ENCODE measurements at regions not wholly inside any gene's neighbourhood (a gene's known extent, or its start where the extent isn't known, plus 50 kb on each side); places are given as distances from the start of the nearest gene placed in this dataset.

DNA sequence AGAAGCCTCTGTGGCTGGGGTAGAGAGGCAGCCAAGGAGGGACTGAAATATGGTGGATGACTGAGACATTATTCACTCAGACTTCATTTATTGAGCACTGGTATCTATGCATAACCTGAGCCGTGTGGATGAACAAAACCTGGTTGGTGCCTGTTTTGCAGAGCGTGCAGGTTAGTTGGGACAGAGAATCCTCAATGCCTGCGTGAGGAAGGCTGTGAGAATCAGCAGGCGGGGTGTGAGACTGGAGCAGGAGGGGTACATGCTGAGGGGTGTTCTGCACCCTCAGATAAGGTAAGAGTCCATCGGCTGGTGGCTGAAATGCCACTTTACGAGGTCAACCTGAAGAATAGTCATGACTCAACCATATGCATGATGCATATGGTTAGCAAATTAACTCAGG lies 271.6 kb downstream of the MED10 start:
- H4K8ac ChIP-seq (ENCODE audit: extremely low read depth, insufficient read depth, low read length) = no peak overlapping the region; the same call in 1 of the 2 replicates
- 92% methylated on average over 6 of the region's 6 CpGs; no CpG with 5 or more reads in 1 of the 2 experiments for WGBS, 2 experiments (ENCODE audit: extremely low coverage in 1 of 2, insufficient coverage in 1 of 2, insufficient read length in 1 of 2, insufficient replicate concordance in 2 of 2, low coverage in 1 of 2, low lambda C conversion rate in 2 of 2, missing lambda C conversion rate in 1 of 2)
- FAIRE-seq (no peak), DNase-seq (ENCODE audit: low read depth in 1 of 2, low spot score in 2 of 2) (no peak)
- no peaks in the 10 kb centered on the region for H4K20me1 ChIP-seq (replicated peaks in 1 of 2; ENCODE audit: control insufficient read depth in 1 of 2, insufficient read depth in 2 of 2, low read length in 2 of 2)
- ChIA-PET CTCF (ENCODE audit: partially characterized antibody) (no interaction called here), POLR2A (ENCODE audit: partially characterized antibody) (no interaction called here)
- no peak overlapping the region for H3K4ac ChIP-seq (replicated peaks; ENCODE audit: insufficient read length, low read depth, low read length)
- H3K79me2 ChIP-seq (ENCODE audit: control insufficient read depth in 1 of 2, insufficient read depth in 2 of 2, low read length in 2 of 2) = no peaks in the 10 kb centered on the region
- H2AFZ ChIP-seq (ENCODE audit: low read length) = no peak overlapping the region
- H3K4me2 ChIP-seq (ENCODE audit: insufficient read depth in 1 of 2, low read depth in 2 of 2, low read length in 2 of 2) = no peak overlapping the region
- TF ChIP-seq JUN (IDR thresholded peaks at IDR 0.05; ENCODE audit: low read depth, low read length) (no peak), RBBP5 (IDR thresholded peaks at IDR 0.05; ENCODE audit: borderline replicate concordance, low read depth, low read length) (no peak), RAD21 (IDR thresholded peaks at IDR 0.05 in 1 of 2, conservative IDR thresholded peaks at IDR 0.05 in 1 of 2; ENCODE audit: low read depth in 2 of 2, low read length in 2 of 2) (no peak), ZNF274 (IDR thresholded peaks at IDR 0.05; ENCODE audit: borderline replicate concordance, extremely low read depth, low read length) (no peak)
- H4K5ac ChIP-seq (ENCODE audit: insufficient read length, low read depth, low read length) = no peak overlapping the region
- no peaks in the 10 kb centered on the region for H3K9me3 ChIP-seq (ENCODE audit: insufficient read depth in 2 of 2, low read depth in 1 of 2, low read length in 1 of 2)
- no peaks in the 10 kb centered on the region for H3K23me2 ChIP-seq (ENCODE audit: low read depth, low read length)
- H3K27ac ChIP-seq (ENCODE audit: low read depth, low read length) = no peak overlapping the region
- H4K91ac ChIP-seq (replicated peaks; ENCODE audit: insufficient read length, low read length) = no peak overlapping the region
- no peak overlapping the region for H2BK120ac ChIP-seq (replicated peaks; ENCODE audit: low read depth, low read length)
- no peak overlapping the region for H3K56ac ChIP-seq (replicated peaks; ENCODE audit: insufficient read length, low read depth, low read length)
- no peaks in the 10 kb centered on the region for H3K36me3 ChIP-seq (ENCODE audit: control insufficient read depth in 2 of 4, insufficient read depth in 4 of 4, low read length in 3 of 4)
- no peak overlapping the region for H3K9ac ChIP-seq (replicated peaks in 1 of 4; ENCODE audit: extremely low read depth in 1 of 4, low read depth in 3 of 4, low read length in 3 of 4)
- H3K4me3 ChIP-seq (ENCODE audit: extremely low read depth in 1 of 4, insufficient read depth in 2 of 4, low read depth in 3 of 4, low read length in 4 of 4) = no peak overlapping the region
- H3K27me3 ChIP-seq (replicated peaks in 1 of 4; ENCODE audit: control insufficient read depth in 3 of 4, extremely low read depth in 1 of 4, insufficient read depth in 3 of 4, low read length in 3 of 4) = no peaks in the 10 kb centered on the region
- H2AK5ac ChIP-seq (ENCODE audit: low read depth, low read length) = no peak overlapping the region
- H3K18ac ChIP-seq (ENCODE audit: extremely low read depth, low read length) = no peak overlapping the region
- H3K4me1 ChIP-seq (replicated peaks in 1 of 4; ENCODE audit: control insufficient read depth in 3 of 4, insufficient read depth in 4 of 4, low read length in 3 of 4) = peaks cover 0 to 7% (median 2%) of the 10 kb centered on the region in 4 experiments; a peak in 3 of 7 replicates
- H3K79me1 ChIP-seq (ENCODE audit: low read depth, low read length) = no peaks in the 10 kb centered on the region
- no peak overlapping the region for H2BK5ac ChIP-seq (ENCODE audit: low read depth, low read length)
- H3K14ac ChIP-seq (ENCODE audit: insufficient read length) = no peak overlapping the region
- no peak overlapping the region for H3K23ac ChIP-seq (ENCODE audit: insufficient read length)
- H2BK12ac ChIP-seq (ENCODE audit: low read depth, low read length) = no peak overlapping the region
- no peak overlapping the region for H2BK15ac ChIP-seq (ENCODE audit: low read length)
- H2BK20ac ChIP-seq (ENCODE audit: low read length) = no peak overlapping the region

Data from H1 (cell line).